GM12878 (cell line): ENCODE measurements at regions not wholly inside any gene's neighbourhood (a gene's known extent, or its start where the extent isn't known, plus 50 kb on each side); places are given as distances from the start of the nearest gene placed in this dataset.
A peak's percentile ranks its signal among the peaks of the same experiment; 100 is the strongest.

Source experiments
- ATAC-seq: fragments of 200-7000 bp; cut with Tn5 transposase; 3 replicates; pipeline ENCODE4 v1.9.1; 2020; ENCODE audit warnings: mild to moderate bottlenecking, moderate library complexity
- BruUV-seq: library from RNA; stranded (reverse); fragments of 400-500 nt; replicated peaks from 2 replicates; lab custom pipeline; 2021; lab: Mats Ljungman, UMichigan
- CTCF ChIA-PET: fragments of 300-600 bp; sonication (Branson Sonifier 250); formaldehyde crosslinking; extraction: SDS; loops from one replicate; lab custom pipeline; 2021; ENCODE audit warnings: inconsistent platforms; lab: Yijun Ruan, JAX
- POLR2A ChIA-PET: fragments of 350-600 bp; formaldehyde crosslinking; extraction: SDS; loops from one replicate; lab custom pipeline; 2021; ENCODE audit warnings: inconsistent platforms; lab: Charles Lee
- RAD21 ChIA-PET: fragments of 300-600 bp; sonication (Branson Sonifier 250); formaldehyde crosslinking; loops from one replicate; lab custom pipeline; 2023; ENCODE audit warnings: antibody characterized with exemption; ENCODE audit not compliant: unreplicated experiment; lab: Charles Lee
- SMC1A ChIA-PET: fragments of 300-600 bp; sonication (Branson Sonifier 250); formaldehyde crosslinking; loops from one replicate; lab custom pipeline; 2023; ENCODE audit not compliant: unreplicated experiment, uncharacterized antibody; lab: Charles Lee
- DNase-seq: peaks from one replicate; pipeline ENCODE4 v3.0.0-alpha.2; 2011; ENCODE audit warnings: low read depth, low spot score
- FAIRE-seq: peaks from 3 replicates; lab custom pipeline; 2011; peaks lifted over from hg19 to GRCh38; lab: Jason Lieb, UNC
- H2AFZ ChIP-seq: 2 replicates; pipeline ENCODE4 v1.6.0; 2011; ENCODE audit warnings: low read depth, low read length, control low read depth; ENCODE audit not compliant: control insufficient read depth
- H3K27ac ChIP-seq: 2 replicates; pipeline ENCODE4 v1.5.1; 2011; ENCODE audit warnings: control low read depth; ENCODE audit not compliant: control insufficient read depth, insufficient read depth
- H3K27me3 ChIP-seq, 2 experiments: replicated peaks in 1 of 2; 2 replicates each; pipeline versions ENCODE4 v1.6.0 to v1.6.1; 2011; ENCODE audit warnings: low read length in 1 of 2; ENCODE audit not compliant: control insufficient read depth in 2 of 2, insufficient read depth in 2 of 2
- H3K36me3 ChIP-seq, 2 experiments: 2 replicates each; pipeline ENCODE4 v1.5.1; 2011; ENCODE audit warnings: low read length in 1 of 2; ENCODE audit not compliant: control insufficient read depth in 2 of 2, insufficient read depth in 2 of 2
- H3K4me1 ChIP-seq: 2 replicates; pipeline ENCODE4 v1.6.1; 2011; ENCODE audit warnings: mild to moderate bottlenecking, low read length, moderate library complexity, mixed read lengths; ENCODE audit not compliant: control insufficient read depth, insufficient read depth
- H3K4me2 ChIP-seq: 2 replicates; pipeline ENCODE4 v1.6.0; 2011; ENCODE audit warnings: control low read depth; ENCODE audit not compliant: control insufficient read depth, insufficient read depth
- H3K4me3 ChIP-seq: fragments of 200-600 bp; sonication (generic); 2 replicates; pipeline ENCODE4 v1.5.1; 2016
- H3K79me2 ChIP-seq: 2 replicates; pipeline ENCODE4 v1.6.0; 2011; ENCODE audit warnings: low read length; ENCODE audit not compliant: control insufficient read depth, insufficient read depth
- H3K9ac ChIP-seq: 2 replicates; pipeline ENCODE4 v1.8.0; 2011; ENCODE audit warnings: low read length, control low read depth, mixed read lengths; ENCODE audit not compliant: control insufficient read depth, insufficient read depth
- H3K9me3 ChIP-seq: replicated peaks from 3 replicates; pipeline ENCODE4 v1.5.1; 2011; ENCODE audit warnings: mild to moderate bottlenecking, low read length; ENCODE audit not compliant: control insufficient read depth, insufficient read depth
- H4K20me1 ChIP-seq: 2 replicates; pipeline ENCODE4 v1.6.0; 2011; ENCODE audit not compliant: control insufficient read depth, insufficient read depth
- CBX3 ChIP-seq: fragments of 200-600 bp; sonication (generic); IDR thresholded peaks from 2 replicates; pipeline ENCODE4 v1.6.1; 2016; ENCODE audit warnings: low read depth, borderline replicate concordance
- CREB1 ChIP-seq: IDR thresholded peaks from 2 replicates; pipeline ENCODE4 v1.6.1; 2012; ENCODE audit warnings: low read depth, mild to moderate bottlenecking, inconsistent platforms
- FOXK2 ChIP-seq: fragments of 450-650 bp; IDR thresholded peaks from 2 replicates; pipeline ENCODE4 v1.6.1; 2017; ENCODE audit warnings: mild to moderate bottlenecking, moderate library complexity
- GATAD2B ChIP-seq: fragments of 450-650 bp; conservative IDR thresholded peaks from 2 replicates; pipeline ENCODE4 v1.6.1; 2017; ENCODE audit warnings: low read depth, mild to moderate bottlenecking, moderate library complexity
- HSF1 ChIP-seq: fragments of 150-350 bp; IDR thresholded peaks from 2 replicates; pipeline ENCODE4 v1.6.1; 2014; ENCODE audit warnings: mild to moderate bottlenecking, low read depth, low read length
- IRF3 ChIP-seq: fragments of 450-650 bp; IDR thresholded peaks from 2 replicates; pipeline ENCODE4 v1.6.1; 2014; ENCODE audit warnings: mild to moderate bottlenecking
- KAT2A ChIP-seq: conservative IDR thresholded peaks from 2 replicates; pipeline ENCODE4 v1.6.1; 2011; ENCODE audit warnings: low read depth, low read length; ENCODE audit not compliant: control insufficient read depth
- MAX ChIP-seq: IDR thresholded peaks from 2 replicates; pipeline ENCODE4 v1.6.1; 2012; ENCODE audit warnings: low read depth, low read length, improper control_type of control experiment
- NR2F1 ChIP-seq: fragments of 450-650 bp; conservative IDR thresholded peaks from 2 replicates; pipeline ENCODE4 v1.6.1; 2017; ENCODE audit warnings: mild to moderate bottlenecking
- POLR2AphosphoS5 ChIP-seq: IDR thresholded peaks from 2 replicates; pipeline ENCODE4 v1.6.1; 2011; ENCODE audit warnings: mild to moderate bottlenecking, low read length, inconsistent platforms
- RAD21 ChIP-seq: IDR thresholded peaks from 2 replicates; pipeline ENCODE4 v1.6.1; 2011; ENCODE audit warnings: mild to moderate bottlenecking, low read depth, low read length, moderate library complexity; ENCODE audit not compliant: insufficient read depth
- RAD51 ChIP-seq: fragments of 450-650 bp; IDR thresholded peaks from 2 replicates; pipeline ENCODE4 v1.6.1; 2016; ENCODE audit warnings: moderate library complexity, mild to moderate bottlenecking, inconsistent platforms
- RBBP5 ChIP-seq: fragments of 200-600 bp; sonication (generic); conservative IDR thresholded peaks from 2 replicates; pipeline ENCODE4 v1.6.1; 2016
- RUNX3 ChIP-seq: IDR thresholded peaks from 2 replicates; pipeline ENCODE4 v1.6.1; 2012; ENCODE audit warnings: low read length, inconsistent platforms
- TAF1 ChIP-seq: IDR thresholded peaks from 2 replicates; pipeline ENCODE4 v1.6.1; 2011; ENCODE audit warnings: mild to moderate bottlenecking, low read depth, low read length, borderline replicate concordance
- TARDBP ChIP-seq: IDR thresholded peaks from 2 replicates; pipeline ENCODE4 v1.6.1; 2016; ENCODE audit warnings: borderline replicate concordance
- ZBTB4 ChIP-seq: fragments of 450-650 bp; formaldehyde crosslinking; IDR thresholded peaks from 2 replicates; pipeline ENCODE4 v1.4.0; 2022; ENCODE audit warnings: mild to moderate bottlenecking, moderate library complexity
- WGBS: methylation state at CpG from one replicate; pipeline ENCODE4 v1.1.6; 2016; ENCODE audit warnings: low lambda C conversion rate; ENCODE audit not compliant: insufficient replicate concordance, insufficient coverage; ENCODE audit errors: missing lambda C conversion rate; 5-methylcytosine and 5-hydroxymethylcytosine counted together
- in situ Hi-C: fragments of 300-500 bp; cut with MboI; formaldehyde crosslinking; loops from 9 replicates; pipeline ENCODE4 v1.14.3; 2018; ENCODE audit warnings: mixed read lengths
- intact Hi-C: fragments of 100-400 bp; cut with micrococcal nuclease; formaldehyde crosslinking; loops from one replicate; pipeline ENCODE4 v1.14.2; 2022; ENCODE audit not compliant: unreplicated experiment

GRCh38 chr5:107285772-107286171, 385.0 kb downstream of the EFNA5 start (continued):
- no peak for TF ChIP-seq ZBTB4 (CRISPR knock-in tag)
- peak; percentile 90 for TF ChIP-seq RUNX3

GRCh38 chr5:107284822-107285525, 385.8 kb downstream of the EFNA5 start:
- no peaks in the 10 kb centered on the region; the same call in 2 of the 3 replicates for H3K9me3 ChIP-seq
- no peak for FAIRE-seq
- no peaks in the 10 kb centered on the region for H4K20me1 ChIP-seq
- in situ Hi-C loops: no loop called here
- SMC1A ChIA-PET: interaction anchor here (0.7 to 4.0 kb wide), 12 partner anchors 9 to 181 kb away, joined by 3 to 19 read pairs (median 4); no protein-coding TSS in a partner anchor
- H3K36me3 ChIP-seq: no peaks in the 10 kb centered on the region
- H3K4me3 ChIP-seq: no peak overlapping the region
- no TSS peak for BruUV-seq
- no peak for DNase-seq
- H3K27me3 ChIP-seq: peaks cover 0 to 2% of the 10 kb centered on the region in 2 experiments; a peak in 2 of 4 replicates
- no peak overlapping the region for H3K9ac ChIP-seq
- no peak overlapping the region for H2AFZ ChIP-seq
- H3K4me1 ChIP-seq: peaks cover 16% of the 10 kb centered on the region
- WGBS: 11% methylated on average over 3 of the region's 3 CpGs
- RAD21 ChIA-PET: interaction anchor here (1.0 to 3.2 kb wide), 3 partner anchors 21 to 74 kb away, joined by 3 to 20 read pairs (median 3); no protein-coding TSS in a partner anchor
- no peak for ATAC-seq
- H3K27ac ChIP-seq: no peak overlapping the region
- no peak overlapping the region for H3K4me2 ChIP-seq
- no peaks in the 10 kb centered on the region for H3K79me2 ChIP-seq
- POLR2A ChIA-PET: interaction anchor here (0.6 to 1.7 kb wide), 4 partner anchors 15 to 32 kb away, joined by 3 to 8 read pairs (median 4); no protein-coding TSS in a partner anchor
- CTCF ChIA-PET: interaction anchor here (0.8 to 1.3 kb wide), 4 partner anchors 20 to 111 kb away, joined by 3 to 5 read pairs (median 4); no protein-coding TSS in a partner anchor
- intact Hi-C loops: loop anchor here (5.0 kb wide), 3 partner anchors 192 to 387 kb away; partner anchors contain the start of gene EFNA5
- TF ChIP-seq HSF1 (no peak), RBBP5 (no peak), FOXK2 (no peak), POLR2AphosphoS5 (no peak), NR2F1 (no peak), RAD21 (no peak), RUNX3 (no peak), TAF1 (no peak), MAX (no peak), TARDBP (no peak), RAD51 (no peak), CBX3 (no peak), GATAD2B (no peak), KAT2A (no peak), IRF3 (no peak), CREB1 (no peak)
